ENCODE measurements at regions not wholly inside any gene's neighbourhood (a gene's known extent, or its start where the extent isn't known, plus 50 kb on each side); places are given as distances from the start of the nearest gene placed in this dataset.

- TF ChIP-seq YY1 (IDR thresholded peaks at IDR 0.05; ENCODE audit: insufficient read depth, insufficient read length): no peak
- no peak for TF ChIP-seq ZNF274 (IDR thresholded peaks at IDR 0.05; ENCODE audit: low read depth, low read length)
- no peak for TF ChIP-seq SUZ12 (IDR thresholded peaks at IDR 0.05; ENCODE audit: extremely low read depth, insufficient read depth, insufficient read length)
Measured at GRCh38 chr14:97408937-97409815, 612.0 kb downstream of the VRK1 start.
